SU-DHL-6 (cell line): ENCODE measurements at regions not wholly inside any gene's neighbourhood (a gene's known extent, or its start where the extent isn't known, plus 50 kb on each side); places are given as distances from the start of the nearest gene placed in this dataset.

ENCODE experiments used
- CTCF ChIP-seq: fragments of 200-600 bp; sonication (generic); IDR thresholded peaks from one replicate; pipeline ENCODE4 v1.5.1; 2017; ENCODE audit warnings: antibody characterized with exemption, mild to moderate bottlenecking, low read length, moderate library complexity; ENCODE audit not compliant: insufficient read depth, poor library complexity, severe bottlenecking
- EZH2phosphoT487 ChIP-seq: fragments of 200-600 bp; sonication (generic), shearing (Covaris generic); conservative IDR thresholded peaks from 2 replicates; pipeline ENCODE4 v1.6.1; 2018; ENCODE audit warnings: mild to moderate bottlenecking, antibody characterized with exemption, low read length, moderate library complexity, mixed read lengths

- TF ChIP-seq CTCF (no peak), EZH2phosphoT487 (no peak)
Measured at GRCh38 chr5:144822503-144822902, 651.8 kb downstream of the KCTD16 start.
